Adrenal gland (tissue), 9 donors: ENCODE measurements at regions not wholly inside any gene's neighbourhood (a gene's known extent, or its start where the extent isn't known, plus 50 kb on each side); places are given as distances from the start of the nearest gene placed in this dataset.

Experiments
- DNase-seq, 7 donors: peaks; one replicate each; pipeline ENCODE4 v3.0.0-alpha.2; 2019 to 2020
- H3K27ac ChIP-seq, 5 donors: fragments of 200-600 bp; sonication (generic) in 4 of 5; 1 replicate in 3 of 5; 2 replicates in 2 of 5; pipeline versions ENCODE4 v1.5.1 to v1.8.0; 2016 to 2020; ENCODE audit warnings: mild to moderate bottlenecking in 1 of 5
- H3K27me3 ChIP-seq: fragments of 200-600 bp; 2 replicates; pipeline ENCODE4 v1.8.0; 2021
- H3K36me3 ChIP-seq, 2 donors: fragments of 200-600 bp; replicated peaks in 1 of 2; 1 replicate in 1 of 2; 2 replicates in 1 of 2; pipeline versions ENCODE4 v1.5.1 to v1.8.0; 2018 to 2022
- H3K4me1 ChIP-seq, 2 donors: fragments of 200-600 bp; replicated peaks in 1 of 2; 1 replicate in 1 of 2; 2 replicates in 1 of 2; pipeline versions ENCODE4 v1.5.1 to v1.8.0; 2018 to 2021
- H3K4me3 ChIP-seq, 4 donors: fragments of 200-600 bp; sonication (generic) in 3 of 4; one replicate each; pipeline ENCODE4 v1.5.1; 2016 to 2018
- H3K9me3 ChIP-seq, 3 donors: fragments of 200-600 bp; sonication (generic) in 1 of 3; replicated peaks in 1 of 3; 1 replicate in 2 of 3; 2 replicates in 1 of 3; pipeline versions ENCODE4 v1.5.1 to v1.8.0; 2016 to 2021
- CTCF ChIP-seq, 6 experiments: fragments of 450-650 bp in 4 of 6; fragments of 200-600 bp in 2 of 6; sonication (generic) in 1 of 6; IDR thresholded peaks; 1 replicate in 5 of 6; 2 replicates in 1 of 6; pipeline versions ENCODE4 v1.5.1 to v1.8.0; 2016 to 2021; ENCODE audit warnings: antibody characterized with exemption in 6 of 6, mild to moderate bottlenecking in 2 of 6, moderate library complexity in 1 of 6
- POLR2A ChIP-seq, 2 donors: fragments of 450-650 bp; IDR thresholded peaks; one replicate each; pipeline ENCODE4 v1.6.1; 2017; ENCODE audit warnings: antibody characterized with exemption in 2 of 2, mild to moderate bottlenecking in 2 of 2, moderate library complexity in 1 of 2
- WGBS, 4 donors: extraction: QIAGEN DNeasy Blood & Tissue Kit in 2 of 4; methylation state at CpG; one replicate each; pipeline versions ENCODE4 v1.1.5 to v1.1.7; 2013 to 2017; 5-methylcytosine and 5-hydroxymethylcytosine counted together
- intact Hi-C, 2 donors: fragments of 100-400 bp; cut with DNase I; formaldehyde crosslinking; loops; one replicate each; pipeline versions ENCODE4 v1.14.1 to v1.15.0; 2022 to 2023
- donor health status: healthy with polysubstance abuse.
- donor health status: Bipolar disorder and iron deficiency.
- donor health status: DM: yes; HTN: yes; CAD: no.
- donor health status: DM: no; HTN: no; CAD: no.
- donor health status: DM: no; HTN: no; CAD: no.

GRCh38 chr5:97452646-97453045, 269.6 kb upstream of the RIOK2 start:
- no peaks in the 10 kb centered on the region for H3K36me3 ChIP-seq
- no peak overlapping the region for H3K4me3 ChIP-seq
- H3K27me3 ChIP-seq = no peaks in the 10 kb centered on the region
- no peak overlapping the region for H3K27ac ChIP-seq
- DNase-seq = no peak
- H3K9me3 ChIP-seq = no peaks in the 10 kb centered on the region
- TF ChIP-seq CTCF (IDR thresholded peaks at IDR 0.05) (no peak), POLR2A (IDR thresholded peaks at IDR 0.05) (no peak)
- intact Hi-C loops = no loop called here
- H3K4me1 ChIP-seq = no peaks in the 10 kb centered on the region

- 80 to 86% (median 83%) methylated on average over 2 of the region's 2 CpGs for WGBS, 4 donors
- no peak overlapping the region for H3K27ac ChIP-seq
- H3K36me3 ChIP-seq = no peaks in the 10 kb centered on the region
- no peaks in the 10 kb centered on the region for H3K4me1 ChIP-seq
- no peak for DNase-seq
- intact Hi-C loops = no loop called here
- no peaks in the 10 kb centered on the region for H3K27me3 ChIP-seq
- no peaks in the 10 kb centered on the region for H3K9me3 ChIP-seq
- TF ChIP-seq POLR2A (IDR thresholded peaks at IDR 0.05) (no peak), CTCF (IDR thresholded peaks at IDR 0.05) (no peak)
- no peak overlapping the region for H3K4me3 ChIP-seq
These were observed 270.2 kb upstream of the RIOK2 start for GRCh38 chr5:97453263-97453662.

- H3K4me3 ChIP-seq = no peak overlapping the region
- no peaks in the 10 kb centered on the region for H3K4me1 ChIP-seq
- TF ChIP-seq POLR2A (IDR thresholded peaks at IDR 0.05) = no peak
- TF ChIP-seq CTCF (IDR thresholded peaks at IDR 0.05) = no peak
- intact Hi-C loops = no loop called here
- H3K27ac ChIP-seq = no peak overlapping the region
- H3K9me3 ChIP-seq = no peaks in the 10 kb centered on the region
- no peak for DNase-seq
- no peaks in the 10 kb centered on the region for H3K36me3 ChIP-seq
- no peaks in the 10 kb centered on the region for H3K27me3 ChIP-seq
These were observed 271.0 kb upstream of the RIOK2 start for GRCh38 chr5:97454015-97454414.

- Histone ChIP-seq H3K27ac (no peak overlapping the region), H3K36me3 (no peaks in the 10 kb centered on the region), H3K9me3 (no peaks in the 10 kb centered on the region), H3K4me1 (no peaks in the 10 kb centered on the region), H3K27me3 (no peaks in the 10 kb centered on the region), H3K4me3 (no peak overlapping the region)
- intact Hi-C loops = no loop called here
- WGBS, 4 donors = 64 to 80% (median 73%) methylated on average over 1 of the region's 1 CpG
- DNase-seq = no peak
- TF ChIP-seq POLR2A (IDR thresholded peaks at IDR 0.05) = no peak
- no peak for TF ChIP-seq CTCF (IDR thresholded peaks at IDR 0.05)
These were observed 272.9 kb upstream of the RIOK2 start for GRCh38 chr5:97455996-97456395.
